Mesothelial cell of epicardium (in vitro differentiated cells): ENCODE measurements at regions not wholly inside any gene's neighbourhood (a gene's known extent, or its start where the extent isn't known, plus 50 kb on each side); places are given as distances from the start of the nearest gene placed in this dataset.
"Not testable (repeated sequence)": the region's sequence is repeated elsewhere in the genome, so short reads cannot be mapped to it uniquely, and the experiment has no call there.

ENCODE experiments used
- DNase-seq, 2 experiments: peaks; one replicate each; pipeline ENCODE4 v3.0.0; 2021; ENCODE audit warnings: low spot score in 2 of 2; ENCODE audit not compliant: unreplicated experiment in 2 of 2
- H3K27ac Mint-ChIP-seq: 2 replicates; pipeline ENCODE4 v1.8.0; 2021; ENCODE audit warnings: mixed read lengths
- H3K27me3 Mint-ChIP-seq: 2 replicates; pipeline ENCODE4 v1.8.0; 2021; ENCODE audit warnings: low read depth, mixed read lengths
- H3K36me3 Mint-ChIP-seq: 2 replicates; pipeline ENCODE4 v1.8.0; 2021; ENCODE audit warnings: mixed read lengths
- H3K4me1 Mint-ChIP-seq: 2 replicates; pipeline ENCODE4 v1.8.0; 2021; ENCODE audit warnings: mixed read lengths
- H3K4me3 Mint-ChIP-seq: 2 replicates; pipeline ENCODE4 v1.8.0; 2021; ENCODE audit warnings: mild to moderate bottlenecking, moderate library complexity, mixed read lengths
- H3K9me3 Mint-ChIP-seq: 2 replicates; pipeline ENCODE4 v1.8.0; 2021; ENCODE audit warnings: mixed read lengths
- CTCF ChIP-seq: fragments of 200-600 bp; sonication (generic); IDR thresholded peaks from one replicate; pipeline ENCODE4 v1.5.0; 2021; ENCODE audit warnings: antibody characterized with exemption; ENCODE audit not compliant: unreplicated experiment

DNA sequence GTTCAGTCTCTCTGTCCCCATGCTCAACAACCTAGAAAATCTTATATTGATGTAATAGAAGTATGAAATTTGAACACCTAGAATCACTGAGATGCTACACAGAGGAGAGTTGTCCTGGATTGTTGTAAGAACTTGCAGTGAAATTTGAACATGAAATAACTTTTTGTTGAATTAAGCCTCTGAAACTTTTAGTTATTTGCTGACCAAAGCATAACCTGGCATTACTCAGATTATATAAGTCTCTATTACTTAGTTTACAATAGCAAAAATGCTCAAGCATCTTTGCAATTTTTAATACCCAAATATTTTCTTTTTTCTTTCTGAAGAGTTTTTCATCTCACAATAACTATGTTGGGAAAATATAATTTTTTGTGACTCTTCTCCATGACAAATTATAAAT is 630.7 kb upstream of the ACO1 start:
- no peaks in the 10 kb centered on the region for H3K36me3 Mint-ChIP-seq
- H3K27me3 Mint-ChIP-seq: peaks cover 3% of the 10 kb centered on the region
- H3K4me1 Mint-ChIP-seq: no peaks in the 10 kb centered on the region
- TF ChIP-seq CTCF: no peak
- H3K4me3 Mint-ChIP-seq: no peak overlapping the region
- peaks cover 6% of the 10 kb centered on the region for H3K9me3 Mint-ChIP-seq
- DNase-seq: no peak
- H3K27ac Mint-ChIP-seq: no peak overlapping the region

DNA sequence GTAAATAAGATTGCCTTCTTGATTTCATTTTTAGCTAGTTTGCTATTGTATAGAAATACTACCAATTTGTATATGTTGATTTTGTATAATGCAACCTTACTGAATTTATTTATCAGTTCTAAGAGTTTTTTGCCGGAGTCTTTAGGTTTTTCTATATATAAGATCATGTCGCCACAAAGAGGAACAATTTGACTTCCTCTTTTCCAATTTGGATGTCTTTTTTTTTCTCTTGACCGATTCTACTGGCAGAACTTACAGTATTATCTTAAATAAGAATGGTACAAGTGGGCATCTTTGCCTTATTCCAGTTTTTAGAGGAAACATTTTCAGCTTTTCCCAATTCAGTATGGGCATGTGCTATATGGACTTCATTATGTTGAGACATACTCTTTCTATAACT is 624.7 kb upstream of the ACO1 start:
- H3K4me1 Mint-ChIP-seq: no peaks in the 10 kb centered on the region
- no peak for TF ChIP-seq CTCF
- H3K27me3 Mint-ChIP-seq: peaks cover 3% of the 10 kb centered on the region
- H3K36me3 Mint-ChIP-seq: no peaks in the 10 kb centered on the region
- DNase-seq: no peak
- no peak overlapping the region for H3K27ac Mint-ChIP-seq
- H3K9me3 Mint-ChIP-seq: no peaks in the 10 kb centered on the region
- no peak overlapping the region for H3K4me3 Mint-ChIP-seq

DNA sequence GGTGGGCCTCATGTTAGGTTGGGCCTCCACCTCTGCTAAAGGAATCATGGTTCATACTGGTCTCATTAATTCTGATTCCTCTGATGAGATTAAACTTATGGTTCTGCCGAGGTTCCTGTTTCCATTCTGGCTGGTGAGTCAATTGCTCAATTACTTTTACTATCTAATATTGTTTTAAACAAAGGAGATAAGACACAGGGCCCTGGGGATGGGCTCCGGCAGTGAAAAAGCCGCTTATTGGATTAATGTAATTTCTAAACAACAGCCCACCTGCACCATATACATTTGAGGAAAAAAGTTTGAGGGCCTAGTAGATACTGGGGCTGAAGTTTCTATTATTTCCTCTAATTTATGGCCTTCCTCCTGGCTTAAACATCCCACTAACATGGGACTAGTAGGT is 610.4 kb upstream of the ACO1 start:
- not testable (repeated sequence) for H3K4me3 Mint-ChIP-seq, DNase-seq, H3K27me3 Mint-ChIP-seq, H3K4me1 Mint-ChIP-seq, H3K27ac Mint-ChIP-seq, H3K36me3 Mint-ChIP-seq
- peaks cover 69% of the 10 kb centered on the region for H3K9me3 Mint-ChIP-seq

DNA sequence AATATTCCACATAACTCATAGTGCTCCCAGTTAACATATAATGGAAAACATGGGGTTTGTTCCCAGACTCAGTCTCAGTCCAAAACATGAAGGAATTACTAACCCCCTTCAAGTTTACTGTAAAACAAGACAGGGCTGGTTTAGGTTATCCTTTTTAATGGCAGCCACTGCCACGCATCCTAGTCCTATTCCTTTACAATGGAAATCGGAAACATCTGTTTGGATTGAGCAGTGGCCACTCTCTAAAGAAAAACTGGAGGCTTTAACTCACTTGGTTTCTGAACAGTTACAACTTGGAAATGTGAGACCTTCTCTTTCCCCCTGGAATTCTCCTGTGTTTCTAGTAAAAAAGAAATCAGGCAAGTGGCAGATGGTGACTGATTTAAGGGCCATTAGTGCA is 609.9 kb upstream of the ACO1 start:
- peaks cover 69% of the 10 kb centered on the region for H3K9me3 Mint-ChIP-seq
- no peaks in the 10 kb centered on the region for H3K27me3 Mint-ChIP-seq
- H3K27ac Mint-ChIP-seq: no peak overlapping the region
- TF ChIP-seq CTCF: no peak
- no peaks in the 10 kb centered on the region for H3K4me1 Mint-ChIP-seq
- DNase-seq: no peak
- no peak overlapping the region for H3K4me3 Mint-ChIP-seq
- peaks cover 3% of the 10 kb centered on the region for H3K36me3 Mint-ChIP-seq

GRCh38 chr9:31776471-31776870 is 608.0 kb upstream of the ACO1 start:
- H3K9me3 Mint-ChIP-seq: peaks cover 79% of the 10 kb centered on the region
- no peak overlapping the region for H3K27ac Mint-ChIP-seq
- TF ChIP-seq CTCF: no peak
- H3K36me3 Mint-ChIP-seq: peaks cover 8% of the 10 kb centered on the region
- no peak overlapping the region for H3K4me3 Mint-ChIP-seq
- H3K27me3 Mint-ChIP-seq: no peaks in the 10 kb centered on the region
- DNase-seq: no peak
- no peaks in the 10 kb centered on the region for H3K4me1 Mint-ChIP-seq

GRCh38 chr9:31783491-31783890 is 601.0 kb upstream of the ACO1 start:
- no peak overlapping the region for H3K4me3 Mint-ChIP-seq
- no peak overlapping the region for H3K27ac Mint-ChIP-seq
- no peaks in the 10 kb centered on the region for H3K27me3 Mint-ChIP-seq
- H3K36me3 Mint-ChIP-seq: peaks cover 6% of the 10 kb centered on the region
- H3K4me1 Mint-ChIP-seq: peaks cover 4% of the 10 kb centered on the region
- TF ChIP-seq CTCF: no peak
- H3K9me3 Mint-ChIP-seq: peaks cover 45% of the 10 kb centered on the region
- no peak for DNase-seq
